ENCODE measurements at regions not wholly inside any gene's neighbourhood (a gene's known extent, or its start where the extent isn't known, plus 50 kb on each side); places are given as distances from the start of the nearest gene placed in this dataset.

DNA sequence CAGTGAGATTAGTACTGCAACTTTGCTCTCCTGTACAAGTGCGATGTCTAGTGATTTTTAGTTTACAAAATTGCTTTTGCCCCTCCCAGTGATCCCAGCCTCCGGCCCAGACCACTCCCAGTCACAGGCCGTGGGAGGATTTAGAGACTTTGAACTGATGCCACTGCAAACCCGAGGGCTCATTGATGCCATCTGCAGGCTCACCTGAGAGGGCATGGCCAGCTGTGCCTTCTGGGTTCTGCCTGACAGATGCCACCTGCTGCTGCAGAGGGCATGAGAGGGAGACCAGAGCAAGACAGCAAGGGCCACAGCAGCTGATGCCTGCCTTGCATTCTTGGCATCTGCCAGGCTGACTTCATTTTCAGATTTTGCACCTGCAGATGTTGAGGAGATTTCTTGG lies 593.8 kb downstream of the CDK5RAP2 start:
- H3K4me1 ChIP-seq (ENCODE audit: control insufficient read depth in 1 of 2, insufficient read depth in 2 of 2, low read length in 2 of 2), result no peaks in the 10 kb centered on the region
- H3K9me3 ChIP-seq (ENCODE audit: control insufficient read depth, low read length), result peaks cover 2% of the 10 kb centered on the region
- 54 to 59% methylated on average over 4 of the region's 4 CpGs for WGBS, 2 donors
- DNase-seq (no peak), ATAC-seq (ENCODE audit: low FRiP score) (no peak)
- H3K27ac ChIP-seq (ENCODE audit: low read depth in 1 of 2, low read length in 2 of 2), result no peak overlapping the region
- H3K36me3 ChIP-seq (ENCODE audit: control insufficient read depth in 1 of 2, insufficient read depth in 2 of 2, low read length in 1 of 2), result no peaks in the 10 kb centered on the region
- peaks cover 0 to 2% of the 10 kb centered on the region in 2 donors for H3K27me3 ChIP-seq (ENCODE audit: control insufficient read depth in 1 of 2, insufficient read depth in 2 of 2, low read length in 1 of 2)
- intact Hi-C loops (cut with DNase I), result no loop called here
- no peak overlapping the region for H3K4me3 ChIP-seq (ENCODE audit: low read length in 2 of 2)

DNA sequence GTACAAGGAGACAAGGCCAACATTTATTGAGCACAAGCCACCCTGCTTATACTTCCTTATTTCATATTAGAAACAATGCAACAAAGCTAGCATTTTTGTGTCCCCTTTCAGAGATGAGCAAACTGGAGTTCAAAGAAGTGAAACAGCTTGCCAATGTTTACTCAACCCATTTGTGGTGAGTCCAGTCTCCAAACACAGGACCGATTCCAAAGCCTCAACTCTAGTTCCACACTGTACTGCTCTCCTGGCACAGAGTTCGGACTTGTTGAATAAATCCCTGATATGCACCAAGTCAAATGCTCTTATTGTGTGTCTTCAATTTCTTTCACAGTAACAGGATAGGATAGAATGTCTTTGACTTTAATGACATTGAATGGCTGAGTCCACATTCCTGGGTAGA lies 604.8 kb upstream of the BRINP1 start:
- no peaks in the 10 kb centered on the region for H3K9me3 ChIP-seq (ENCODE audit: control insufficient read depth, low read length)
- no peaks in the 10 kb centered on the region for H3K4me1 ChIP-seq (ENCODE audit: control insufficient read depth in 1 of 2, insufficient read depth in 2 of 2, low read length in 2 of 2)
- intact Hi-C loops (cut with DNase I), result no loop called here
- H3K36me3 ChIP-seq (ENCODE audit: control insufficient read depth in 1 of 2, insufficient read depth in 2 of 2, low read length in 1 of 2), result no peaks in the 10 kb centered on the region
- no peaks in the 10 kb centered on the region for H3K27me3 ChIP-seq (ENCODE audit: control insufficient read depth in 1 of 2, insufficient read depth in 2 of 2, low read length in 1 of 2)
- DNase-seq, result no peak
- ATAC-seq (ENCODE audit: low FRiP score), result no peak
- H3K4me3 ChIP-seq (ENCODE audit: low read length in 2 of 2), result no peak overlapping the region
- no peak overlapping the region for H3K27ac ChIP-seq (ENCODE audit: low read depth in 1 of 2, low read length in 2 of 2)
- WGBS, 2 donors, result 9 to 28% methylated on average over 2 of the region's 2 CpGs

DNA sequence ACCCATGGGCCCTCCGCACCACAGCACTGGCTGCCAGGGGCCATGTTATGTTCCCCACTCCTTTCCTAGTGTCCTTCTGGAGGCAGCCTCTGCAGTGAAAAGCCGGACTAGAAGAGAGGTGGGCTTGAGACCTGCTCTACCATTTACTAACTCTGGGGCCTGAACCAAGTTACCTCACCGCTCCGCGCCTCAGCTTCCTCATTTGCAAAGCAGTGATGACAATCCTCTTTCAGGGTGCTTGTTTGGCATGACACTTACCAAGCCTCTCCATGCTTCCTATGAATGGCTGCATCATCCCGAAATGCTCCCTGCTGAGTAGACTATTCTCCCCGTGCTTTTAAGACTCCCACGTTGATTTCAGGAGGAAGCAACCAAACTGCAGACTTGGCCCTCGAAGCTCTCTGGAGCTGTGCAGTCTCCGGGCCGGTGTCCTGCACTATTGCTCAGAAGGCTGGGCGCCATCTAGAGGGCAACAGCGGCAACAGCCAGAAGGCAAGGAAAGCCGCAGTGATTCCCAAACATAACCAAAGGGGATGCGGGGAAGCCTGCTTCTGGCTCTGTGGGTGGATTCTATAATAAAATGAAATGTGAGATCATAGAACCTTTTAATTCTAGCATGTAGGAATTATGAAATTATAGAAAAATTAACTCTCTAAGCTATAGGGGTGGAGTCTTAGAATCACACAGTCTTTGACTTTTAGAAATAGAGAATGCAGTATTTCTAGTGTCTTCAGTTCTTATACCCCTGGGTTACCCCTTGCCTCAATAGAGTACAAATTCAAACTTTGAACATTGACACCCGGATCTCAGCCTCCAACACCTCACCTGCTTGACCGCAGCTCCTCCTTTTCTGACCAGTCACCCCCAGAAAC lies 599.8 kb upstream of the BRINP1 start:
- ATAC-seq (ENCODE audit: low FRiP score), result peak; percentile 89
- DNase-seq, result peak; percentile 87 to 91
- H3K27me3 ChIP-seq (ENCODE audit: control insufficient read depth in 1 of 2, insufficient read depth in 2 of 2, low read length in 1 of 2), result no peaks in the 10 kb centered on the region
- no peak overlapping the region for H3K4me3 ChIP-seq (ENCODE audit: low read length in 2 of 2)
- WGBS, 2 donors, result 34 to 35% methylated on average over 17 of the region's 17 CpGs
- intact Hi-C loops (cut with DNase I), result loop anchor here (5.0 to 10.0 kb wide), 3 partner anchors 167 to 506 kb away; no protein-coding TSS in a partner anchor
- H3K36me3 ChIP-seq (ENCODE audit: control insufficient read depth in 1 of 2, insufficient read depth in 2 of 2, low read length in 1 of 2), result no peaks in the 10 kb centered on the region
- no peaks in the 10 kb centered on the region for H3K9me3 ChIP-seq (ENCODE audit: control insufficient read depth, low read length)
- H3K27ac ChIP-seq (ENCODE audit: low read depth in 1 of 2, low read length in 2 of 2), result no peak overlapping the region
- H3K4me1 ChIP-seq (ENCODE audit: control insufficient read depth in 1 of 2, insufficient read depth in 2 of 2, low read length in 2 of 2), result peaks cover 0 to under 1% of the 10 kb centered on the region in 2 donors

- Histone ChIP-seq H3K4me1 (ENCODE audit: control insufficient read depth in 1 of 2, insufficient read depth in 2 of 2, low read length in 2 of 2) (peaks cover 0 to 2% of the 10 kb centered on the region in 2 donors), H3K4me3 (ENCODE audit: low read length in 2 of 2) (no peak overlapping the region), H3K36me3 (ENCODE audit: control insufficient read depth in 1 of 2, insufficient read depth in 2 of 2, low read length in 1 of 2) (no peaks in the 10 kb centered on the region), H3K27ac (ENCODE audit: low read depth in 1 of 2, low read length in 2 of 2) (no peak overlapping the region), H3K27me3 (ENCODE audit: control insufficient read depth in 1 of 2, insufficient read depth in 2 of 2, low read length in 1 of 2) (no peaks in the 10 kb centered on the region), H3K9me3 (ENCODE audit: control insufficient read depth, low read length) (no peaks in the 10 kb centered on the region)
- ATAC-seq (ENCODE audit: low FRiP score), result no peak
- no peak for DNase-seq
- intact Hi-C loops (cut with DNase I), result loop anchor here (5.0 to 10.0 kb wide), 3 partner anchors 166 to 507 kb away; no protein-coding TSS in a partner anchor
- 92 to 94% methylated on average over 6 of the region's 6 CpGs for WGBS, 2 donors
Measured at GRCh38 chr9:119967867-119968535, 598.8 kb upstream of the BRINP1 start.

GRCh38 chr9:119963798-119964372 lies 594.6 kb upstream of the BRINP1 start:
- ATAC-seq (ENCODE audit: low FRiP score) (peak; percentile 65), DNase-seq (peak in 1 of 2 donors; percentile 59)
- H3K27ac ChIP-seq (ENCODE audit: low read depth in 1 of 2, low read length in 2 of 2), result peak overlapping the region in 1 of 2 donors; percentile 68
- no peaks in the 10 kb centered on the region for H3K36me3 ChIP-seq (ENCODE audit: control insufficient read depth in 1 of 2, insufficient read depth in 2 of 2, low read length in 1 of 2)
- intact Hi-C loops (cut with DNase I), result loop anchor here in 1 of 2 donors (10.0 kb wide), 1 partner anchor 511 kb away; no protein-coding TSS in a partner anchor
- no peaks in the 10 kb centered on the region for H3K27me3 ChIP-seq (ENCODE audit: control insufficient read depth in 1 of 2, insufficient read depth in 2 of 2, low read length in 1 of 2)
- 5 to 10% methylated on average over 5 of the region's 5 CpGs for WGBS, 2 donors
- no peak overlapping the region for H3K4me3 ChIP-seq (ENCODE audit: low read length in 2 of 2)
- no peaks in the 10 kb centered on the region for H3K9me3 ChIP-seq (ENCODE audit: control insufficient read depth, low read length)
- H3K4me1 ChIP-seq (ENCODE audit: control insufficient read depth in 1 of 2, insufficient read depth in 2 of 2, low read length in 2 of 2), result peaks cover 2 to 3% of the 10 kb centered on the region in 2 donors

GRCh38 chr9:119963258-119963797 lies 594.1 kb upstream of the BRINP1 start:
- peak overlapping the region in 1 of 2 donors; percentile 54 for H3K27ac ChIP-seq (ENCODE audit: low read depth in 1 of 2, low read length in 2 of 2)
- intact Hi-C loops (cut with DNase I), result loop anchor here in 1 of 2 donors (10.0 kb wide), 1 partner anchor 511 kb away; no protein-coding TSS in a partner anchor
- H3K36me3 ChIP-seq (ENCODE audit: control insufficient read depth in 1 of 2, insufficient read depth in 2 of 2, low read length in 1 of 2), result no peaks in the 10 kb centered on the region
- peak in 1 of 2 donors; percentile 55 for DNase-seq
- 32% methylated on average over 4 of the region's 4 CpGs for WGBS, 2 donors
- ATAC-seq (ENCODE audit: low FRiP score), result peak; percentile 59
- peaks cover 2 to 3% of the 10 kb centered on the region in 2 donors for H3K4me1 ChIP-seq (ENCODE audit: control insufficient read depth in 1 of 2, insufficient read depth in 2 of 2, low read length in 2 of 2)
- no peaks in the 10 kb centered on the region for H3K27me3 ChIP-seq (ENCODE audit: control insufficient read depth in 1 of 2, insufficient read depth in 2 of 2, low read length in 1 of 2)
- H3K4me3 ChIP-seq (ENCODE audit: low read length in 2 of 2), result no peak overlapping the region
- H3K9me3 ChIP-seq (ENCODE audit: control insufficient read depth, low read length), result no peaks in the 10 kb centered on the region

- intact Hi-C loops (cut with DNase I), result loop anchor here in 1 of 2 donors (10.0 kb wide), 1 partner anchor 513 kb away; no protein-coding TSS in a partner anchor
- Histone ChIP-seq H3K9me3 (ENCODE audit: control insufficient read depth, low read length) (no peaks in the 10 kb centered on the region), H3K36me3 (ENCODE audit: control insufficient read depth in 1 of 2, insufficient read depth in 2 of 2, low read length in 1 of 2) (no peaks in the 10 kb centered on the region), H3K27me3 (ENCODE audit: control insufficient read depth in 1 of 2, insufficient read depth in 2 of 2, low read length in 1 of 2) (no peaks in the 10 kb centered on the region), H3K27ac (ENCODE audit: low read depth in 1 of 2, low read length in 2 of 2) (no peak overlapping the region), H3K4me3 (ENCODE audit: low read length in 2 of 2) (no peak overlapping the region), H3K4me1 (ENCODE audit: control insufficient read depth in 1 of 2, insufficient read depth in 2 of 2, low read length in 2 of 2) (peaks cover 2 to 3% of the 10 kb centered on the region in 2 donors)
- 54% methylated on average over 19 of the region's 19 CpGs for WGBS, 2 donors
- no peak for ATAC-seq (ENCODE audit: low FRiP score)
- peak in 1 of 2 donors; percentile 80 for DNase-seq
Measured at GRCh38 chr9:119961774-119962424, 592.7 kb upstream of the BRINP1 start.
